GM23248 (cell line): ENCODE measurements at regions not wholly inside any gene's neighbourhood (a gene's known extent, or its start where the extent isn't known, plus 50 kb on each side); places are given as distances from the start of the nearest gene placed in this dataset.

ENCODE experiments used
- EZH2 ChIP-seq: fragments of 200-600 bp; sonication (generic); IDR thresholded peaks from 2 replicates; pipeline ENCODE4 v1.6.1; 2018; ENCODE audit warnings: antibody characterized with exemption, mild to moderate bottlenecking; ENCODE audit not compliant: insufficient read depth, poor library complexity, severe bottlenecking
- EZH2phosphoT487 ChIP-seq: fragments of 200-600 bp; sonication (generic); IDR thresholded peaks from 2 replicates; pipeline ENCODE4 v1.6.1; 2018; ENCODE audit warnings: antibody characterized with exemption, moderate library complexity, mild to moderate bottlenecking, low read depth; ENCODE audit not compliant: insufficient read depth

DNA sequence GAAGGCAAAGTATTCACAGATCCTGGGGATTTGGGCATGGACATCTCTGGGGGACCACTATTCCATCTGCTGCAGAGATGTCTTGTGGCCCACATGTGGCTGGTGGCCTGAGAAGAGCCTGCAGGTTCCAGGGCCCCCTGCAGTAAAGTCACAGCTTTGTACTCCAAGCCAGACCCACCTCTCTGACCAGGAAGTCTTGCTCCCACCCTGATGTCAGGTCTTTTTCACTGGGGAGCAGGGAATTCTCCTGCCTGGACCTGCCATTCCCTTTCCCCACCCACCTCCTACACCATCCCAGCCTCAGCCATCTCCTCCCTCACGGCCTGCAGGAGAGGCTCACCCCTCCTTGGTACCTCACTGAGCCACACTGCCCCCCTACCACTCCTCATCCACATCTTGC is 211.8 kb downstream of the SMAD2 start:
- TF ChIP-seq EZH2 (no peak), EZH2phosphoT487 (no peak)
